ENCODE measurements at regions not wholly inside any gene's neighbourhood (a gene's known extent, or its start where the extent isn't known, plus 50 kb on each side); places are given as distances from the start of the nearest gene placed in this dataset.

DNA sequence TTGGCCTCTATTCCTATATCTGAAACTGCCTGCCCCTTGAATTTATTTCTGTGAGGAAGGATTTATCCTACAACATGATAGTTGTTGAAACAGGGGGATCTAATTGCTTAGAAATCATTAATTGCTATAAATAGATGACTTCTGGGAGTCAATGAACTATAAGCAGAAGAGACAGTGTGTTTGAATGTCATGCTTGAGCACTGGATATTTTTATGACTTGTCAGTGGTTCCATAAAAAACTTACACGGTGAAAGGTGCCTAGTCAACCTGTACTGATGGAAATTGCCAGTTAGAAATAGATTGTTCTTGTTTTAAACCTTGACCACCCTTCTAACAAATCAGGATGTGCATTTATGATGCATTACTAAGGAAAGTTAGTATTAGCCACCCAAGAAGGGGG, 306.9 kb upstream of the PPARGC1A start:
- TF ChIP-seq CHD2 (IDR thresholded peaks at IDR 0.05; ENCODE audit: low read length, partially characterized antibody), result no peak
- TF ChIP-seq KDM1A (IDR thresholded peaks at IDR 0.05; ENCODE audit: low read depth), result no peak
- TF ChIP-seq, protein P1, sequence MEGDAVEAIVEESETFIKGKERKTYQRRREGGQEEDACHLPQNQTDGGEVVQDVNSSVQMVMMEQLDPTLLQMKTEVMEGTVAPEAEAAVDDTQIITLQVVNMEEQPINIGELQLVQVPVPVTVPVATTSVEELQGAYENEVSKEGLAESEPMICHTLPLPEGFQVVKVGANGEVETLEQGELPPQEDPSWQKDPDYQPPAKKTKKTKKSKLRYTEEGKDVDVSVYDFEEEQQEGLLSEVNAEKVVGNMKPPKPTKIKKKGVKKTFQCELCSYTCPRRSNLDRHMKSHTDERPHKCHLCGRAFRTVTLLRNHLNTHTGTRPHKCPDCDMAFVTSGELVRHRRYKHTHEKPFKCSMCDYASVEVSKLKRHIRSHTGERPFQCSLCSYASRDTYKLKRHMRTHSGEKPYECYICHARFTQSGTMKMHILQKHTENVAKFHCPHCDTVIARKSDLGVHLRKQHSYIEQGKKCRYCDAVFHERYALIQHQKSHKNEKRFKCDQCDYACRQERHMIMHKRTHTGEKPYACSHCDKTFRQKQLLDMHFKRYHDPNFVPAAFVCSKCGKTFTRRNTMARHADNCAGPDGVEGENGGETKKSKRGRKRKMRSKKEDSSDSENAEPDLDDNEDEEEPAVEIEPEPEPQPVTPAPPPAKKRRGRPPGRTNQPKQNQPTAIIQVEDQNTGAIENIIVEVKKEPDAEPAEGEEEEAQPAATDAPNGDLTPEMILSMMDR (IDR thresholded peaks at IDR 0.05), result no peak
- no peak for TF ChIP-seq JUNB (IDR thresholded peaks at IDR 0.05)
- no peak for TF ChIP-seq EP300 (IDR thresholded peaks at IDR 0.05)

All from A549 (cell line).